ENCODE measurements at regions not wholly inside any gene's neighbourhood (a gene's known extent, or its start where the extent isn't known, plus 50 kb on each side); places are given as distances from the start of the nearest gene placed in this dataset.
"Not testable (repeated sequence)": the region's sequence is repeated elsewhere in the genome, so short reads cannot be mapped to it uniquely, and the experiment has no call there.

DNA sequence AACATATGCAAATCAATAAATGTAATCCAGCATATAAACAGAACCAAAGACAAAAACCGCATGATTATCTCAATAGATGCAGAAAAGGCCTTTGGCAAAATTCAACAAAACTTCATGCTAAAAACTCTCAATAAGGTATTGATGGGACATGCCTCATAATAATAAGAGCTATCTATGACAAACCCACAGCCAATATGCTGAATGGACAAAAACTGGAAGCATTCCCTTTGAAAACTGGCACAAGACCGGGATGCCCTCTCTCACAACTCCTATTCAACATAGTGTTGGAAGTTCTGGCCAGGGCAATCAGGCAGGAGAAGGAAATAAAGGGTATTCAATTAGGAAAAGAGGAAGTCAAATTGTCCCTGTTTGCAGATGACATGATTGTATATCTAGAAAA is 2148.1 kb upstream of the DEFB115 start:
- H3K4me1 Mint-ChIP-seq (ENCODE audit: unreplicated experiment); H3K9me3 Mint-ChIP-seq; H3K27me3 Mint-ChIP-seq: not testable (repeated sequence)

DNA sequence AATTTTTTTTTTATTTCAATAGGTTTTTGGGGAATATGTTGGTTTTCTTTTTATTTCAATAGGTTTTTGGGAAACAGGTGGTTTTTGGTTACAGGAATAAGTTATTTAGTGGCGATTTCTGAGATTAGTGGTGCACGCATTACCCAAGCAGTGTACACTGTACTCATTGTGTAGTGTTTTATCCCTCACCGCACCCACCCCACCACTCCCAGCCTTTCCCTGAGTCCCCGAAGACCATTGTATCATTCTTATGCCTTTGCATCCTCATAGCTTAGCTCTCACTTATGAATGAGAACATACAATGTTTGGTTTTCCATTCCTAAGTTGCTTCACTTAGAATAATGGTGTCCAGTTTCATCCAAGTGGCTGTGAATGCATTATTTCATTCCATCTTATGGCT is 2142.4 kb upstream of the DEFB115 start:
- not testable (repeated sequence) for H3K36me3 Mint-ChIP-seq; DNase-seq (ENCODE audit: extremely low spot score, unreplicated experiment); H3K27me3 Mint-ChIP-seq; H3K4me3 Mint-ChIP-seq; H3K4me1 Mint-ChIP-seq (ENCODE audit: unreplicated experiment); H3K27ac Mint-ChIP-seq
- peaks cover 13% of the 10 kb centered on the region for H3K9me3 Mint-ChIP-seq

More for the DNA sequence above, 2148.1 kb upstream of the DEFB115 start:
- not testable (repeated sequence) for H3K4me3 Mint-ChIP-seq; H3K27ac Mint-ChIP-seq; H3K36me3 Mint-ChIP-seq; DNase-seq (ENCODE audit: extremely low spot score, unreplicated experiment)

DNA sequence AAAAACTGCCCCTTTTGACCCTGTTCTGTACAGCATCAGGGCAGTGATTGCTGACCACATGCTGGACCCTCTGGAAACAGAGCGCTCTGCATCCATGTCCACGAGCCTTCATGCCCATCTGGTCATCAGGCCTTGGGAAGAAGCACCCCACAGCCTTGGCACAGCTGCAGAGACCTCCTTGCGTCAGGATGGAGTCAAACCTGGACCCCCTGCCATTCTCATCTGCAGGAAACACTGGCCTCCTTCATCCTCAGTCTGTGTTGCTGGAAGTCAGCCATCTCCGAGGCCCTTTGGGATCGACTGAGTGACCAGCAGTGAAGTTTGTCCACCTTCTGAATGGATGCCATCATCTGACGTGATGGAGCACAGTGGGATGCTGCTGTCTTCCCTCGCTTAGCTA is 2138.3 kb upstream of the DEFB115 start:
- H3K4me1 Mint-ChIP-seq (ENCODE audit: unreplicated experiment): no peaks in the 10 kb centered on the region
- no peak overlapping the region for H3K27ac Mint-ChIP-seq
- H3K36me3 Mint-ChIP-seq: no peaks in the 10 kb centered on the region

DNA sequence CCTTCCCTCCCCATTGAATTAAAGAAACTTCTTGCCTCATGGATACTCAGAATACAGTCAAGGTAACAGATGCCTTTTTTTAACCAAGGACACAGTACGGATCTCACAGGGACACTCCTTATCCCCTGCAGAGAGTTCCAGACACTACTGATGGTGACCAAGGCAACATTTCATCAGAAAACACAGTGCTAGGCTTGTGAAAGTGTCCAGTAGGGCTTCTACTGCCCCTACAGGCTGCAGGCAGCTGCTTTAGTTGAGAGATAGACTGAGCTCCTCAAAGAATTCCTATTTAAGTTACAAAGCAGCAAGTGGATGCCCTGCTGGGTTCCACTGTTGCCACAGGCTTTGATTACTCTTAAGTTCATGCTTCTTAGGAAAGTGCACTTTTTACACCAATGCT is 2137.8 kb upstream of the DEFB115 start:
- not testable (repeated sequence) for H3K4me1 Mint-ChIP-seq (ENCODE audit: unreplicated experiment); H3K4me3 Mint-ChIP-seq; DNase-seq (ENCODE audit: extremely low spot score, unreplicated experiment); H3K27me3 Mint-ChIP-seq; H3K36me3 Mint-ChIP-seq; H3K27ac Mint-ChIP-seq
- peaks cover 31% of the 10 kb centered on the region for H3K9me3 Mint-ChIP-seq

More for the DNA sequence above, 2138.3 kb upstream of the DEFB115 start:
- TF ChIP-seq, protein P1, sequence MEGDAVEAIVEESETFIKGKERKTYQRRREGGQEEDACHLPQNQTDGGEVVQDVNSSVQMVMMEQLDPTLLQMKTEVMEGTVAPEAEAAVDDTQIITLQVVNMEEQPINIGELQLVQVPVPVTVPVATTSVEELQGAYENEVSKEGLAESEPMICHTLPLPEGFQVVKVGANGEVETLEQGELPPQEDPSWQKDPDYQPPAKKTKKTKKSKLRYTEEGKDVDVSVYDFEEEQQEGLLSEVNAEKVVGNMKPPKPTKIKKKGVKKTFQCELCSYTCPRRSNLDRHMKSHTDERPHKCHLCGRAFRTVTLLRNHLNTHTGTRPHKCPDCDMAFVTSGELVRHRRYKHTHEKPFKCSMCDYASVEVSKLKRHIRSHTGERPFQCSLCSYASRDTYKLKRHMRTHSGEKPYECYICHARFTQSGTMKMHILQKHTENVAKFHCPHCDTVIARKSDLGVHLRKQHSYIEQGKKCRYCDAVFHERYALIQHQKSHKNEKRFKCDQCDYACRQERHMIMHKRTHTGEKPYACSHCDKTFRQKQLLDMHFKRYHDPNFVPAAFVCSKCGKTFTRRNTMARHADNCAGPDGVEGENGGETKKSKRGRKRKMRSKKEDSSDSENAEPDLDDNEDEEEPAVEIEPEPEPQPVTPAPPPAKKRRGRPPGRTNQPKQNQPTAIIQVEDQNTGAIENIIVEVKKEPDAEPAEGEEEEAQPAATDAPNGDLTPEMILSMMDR (conservative IDR thresholded peaks at IDR 0.05): no peak
- Mint-ChIP-seq H3K9me3 (peaks cover 31% of the 10 kb centered on the region), H3K4me3 (no peak overlapping the region), H3K27me3 (no peaks in the 10 kb centered on the region)
- DNase-seq (ENCODE audit: extremely low spot score, unreplicated experiment): no peak

DNA sequence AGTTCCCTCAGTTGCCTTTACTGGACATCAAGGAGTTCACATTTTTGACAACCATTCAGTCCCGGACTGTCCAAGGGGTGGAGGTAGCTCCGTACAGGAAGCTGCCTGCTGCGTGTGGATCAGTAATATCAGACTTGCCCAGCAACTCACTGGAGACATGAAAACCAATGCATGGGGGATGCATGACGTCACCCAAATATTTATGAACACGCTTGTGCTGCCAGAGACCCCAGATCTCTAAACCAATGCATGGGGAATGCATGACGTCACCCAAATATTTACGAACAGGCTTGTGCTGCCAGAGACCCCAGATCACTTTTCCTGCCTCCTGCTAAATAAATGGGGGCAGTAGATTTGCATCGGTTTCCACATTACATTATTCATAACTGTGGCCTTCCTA is 2137.4 kb upstream of the DEFB115 start:
- DNase-seq (ENCODE audit: extremely low spot score, unreplicated experiment); H3K4me3 Mint-ChIP-seq; H3K4me1 Mint-ChIP-seq (ENCODE audit: unreplicated experiment); H3K27me3 Mint-ChIP-seq; H3K36me3 Mint-ChIP-seq; H3K27ac Mint-ChIP-seq: not testable (repeated sequence)
- peaks cover 31% of the 10 kb centered on the region for H3K9me3 Mint-ChIP-seq

DNA sequence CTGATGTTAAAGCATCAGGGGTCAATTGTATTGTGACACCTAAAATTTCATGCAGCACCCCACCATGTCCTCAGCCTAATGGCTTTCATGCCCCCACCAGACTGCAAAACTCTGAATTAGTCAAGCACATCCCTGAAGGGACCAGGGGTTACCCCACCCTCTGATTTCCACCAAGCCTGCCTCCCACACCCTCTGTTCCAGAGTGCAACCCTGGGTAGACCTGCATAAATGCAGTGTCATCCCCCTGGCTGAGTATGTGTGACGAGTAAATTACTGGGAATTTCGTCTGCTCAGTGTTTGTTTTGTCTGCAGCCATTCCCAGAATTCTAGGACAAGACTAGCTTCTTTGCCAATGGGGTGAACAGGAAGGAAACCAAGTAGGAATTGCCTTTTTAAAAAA is 2136.9 kb upstream of the DEFB115 start:
- not testable (repeated sequence) for H3K36me3 Mint-ChIP-seq; H3K27me3 Mint-ChIP-seq; H3K4me1 Mint-ChIP-seq (ENCODE audit: unreplicated experiment); DNase-seq (ENCODE audit: extremely low spot score, unreplicated experiment); H3K27ac Mint-ChIP-seq; H3K4me3 Mint-ChIP-seq
- peaks cover 29% of the 10 kb centered on the region for H3K9me3 Mint-ChIP-seq

DNA sequence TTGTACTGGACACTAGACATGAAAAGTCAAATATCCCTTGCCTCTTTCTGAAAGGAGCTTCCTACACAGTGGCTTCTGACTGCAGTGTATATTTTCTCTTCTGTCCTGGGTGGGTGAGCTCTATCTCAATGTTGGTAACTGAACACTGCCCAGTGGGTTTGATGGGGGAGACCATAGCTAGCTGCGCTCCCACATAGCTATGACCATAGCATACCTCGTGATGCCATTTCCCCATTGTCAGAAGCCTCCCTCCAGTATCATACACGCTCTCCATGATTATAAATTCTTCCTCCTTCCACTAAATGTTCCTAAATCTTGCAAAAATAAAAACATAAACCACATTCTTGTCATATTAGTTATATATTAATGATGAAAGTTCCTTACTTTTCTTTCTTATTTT is 2134.7 kb upstream of the DEFB115 start:
- not testable (repeated sequence) for H3K27me3 Mint-ChIP-seq; H3K4me3 Mint-ChIP-seq; H3K36me3 Mint-ChIP-seq; DNase-seq (ENCODE audit: extremely low spot score, unreplicated experiment); H3K27ac Mint-ChIP-seq; H3K4me1 Mint-ChIP-seq (ENCODE audit: unreplicated experiment)
- peaks cover 24% of the 10 kb centered on the region for H3K9me3 Mint-ChIP-seq

DNA sequence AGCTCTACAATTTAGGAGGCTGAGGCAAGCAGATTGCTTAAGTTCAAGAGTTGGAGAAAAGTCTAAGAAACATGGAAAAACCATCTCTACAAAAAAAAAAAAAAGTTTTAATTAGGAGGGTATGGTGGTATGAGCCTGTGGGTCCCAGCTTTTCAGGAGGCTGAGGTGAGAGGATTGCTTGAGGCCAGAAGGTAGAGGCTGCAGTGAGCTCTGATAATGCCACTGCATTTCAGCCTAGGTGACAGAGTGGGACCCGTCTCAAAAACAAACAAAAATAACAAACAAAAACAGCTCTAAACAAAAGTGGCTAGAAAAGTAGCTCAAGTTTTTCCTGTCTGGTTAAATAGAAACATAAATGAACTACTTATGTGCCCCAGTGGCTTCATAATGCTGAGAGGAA is 2133.6 kb upstream of the DEFB115 start:
- H3K9me3 Mint-ChIP-seq: peaks cover 22% of the 10 kb centered on the region
- no peak overlapping the region for H3K27ac Mint-ChIP-seq
- no peaks in the 10 kb centered on the region for H3K4me1 Mint-ChIP-seq (ENCODE audit: unreplicated experiment)
- no peak for DNase-seq (ENCODE audit: extremely low spot score, unreplicated experiment)
- TF ChIP-seq, protein P1 (conservative IDR thresholded peaks at IDR 0.05): no peak
- no peaks in the 10 kb centered on the region for H3K36me3 Mint-ChIP-seq
- no peaks in the 10 kb centered on the region for H3K27me3 Mint-ChIP-seq
- no peak overlapping the region for H3K4me3 Mint-ChIP-seq

All from type B pancreatic cell (in vitro differentiated cells).